Brain microvascular endothelial cell (primary cell): ENCODE measurements at regions not wholly inside any gene's neighbourhood (a gene's known extent, or its start where the extent isn't known, plus 50 kb on each side); places are given as distances from the start of the nearest gene placed in this dataset.
A peak's percentile ranks its signal among the peaks of the same experiment; 100 is the strongest.

Source experiments
- DNase-seq: peaks from one replicate; pipeline ENCODE4 v3.0.0-alpha.2; 2020
- H3K27ac ChIP-seq: fragments of 250-450 bp; sonication (Bioruptor Pico); 2 replicates; pipeline ENCODE4 v1.5.1; 2020; ENCODE audit warnings: mild to moderate bottlenecking, moderate library complexity
- H3K27me3 ChIP-seq: fragments of 250-450 bp; sonication (Bioruptor Pico); replicated peaks from 2 replicates; pipeline ENCODE4 v1.5.1; 2020; ENCODE audit warnings: mild to moderate bottlenecking
- H3K36me3 ChIP-seq: fragments of 250-450 bp; sonication (Bioruptor Pico); replicated peaks from 2 replicates; pipeline ENCODE4 v1.5.1; 2020; ENCODE audit warnings: mild to moderate bottlenecking
- H3K4me3 ChIP-seq: 2 replicates; pipeline ENCODE4 v1.5.1; 2011; ENCODE audit warnings: low read depth, mild to moderate bottlenecking, control low read depth, low read length, moderate library complexity
- in situ Hi-C: cut with HindIII; loops from 2 replicates; pipeline ENCODE4 v1.10.0; 2017; ENCODE audit warnings: low sequenced_read_pairs, low pct_ligation_motif_present
- TF ChIP-seq, protein P1 (sequence below): IDR thresholded peaks from 2 replicates; pipeline ENCODE4 v1.5.1; 2011; ENCODE audit warnings: low read depth, mild to moderate bottlenecking, moderate library complexity, low read length, control low read depth, inconsistent platforms; ENCODE audit errors: missing control alignments

- in situ Hi-C loops, result no loop called here
- H3K4me3 ChIP-seq, result no peak overlapping the region
- no peaks in the 10 kb centered on the region for H3K36me3 ChIP-seq
- TF ChIP-seq, protein P1, sequence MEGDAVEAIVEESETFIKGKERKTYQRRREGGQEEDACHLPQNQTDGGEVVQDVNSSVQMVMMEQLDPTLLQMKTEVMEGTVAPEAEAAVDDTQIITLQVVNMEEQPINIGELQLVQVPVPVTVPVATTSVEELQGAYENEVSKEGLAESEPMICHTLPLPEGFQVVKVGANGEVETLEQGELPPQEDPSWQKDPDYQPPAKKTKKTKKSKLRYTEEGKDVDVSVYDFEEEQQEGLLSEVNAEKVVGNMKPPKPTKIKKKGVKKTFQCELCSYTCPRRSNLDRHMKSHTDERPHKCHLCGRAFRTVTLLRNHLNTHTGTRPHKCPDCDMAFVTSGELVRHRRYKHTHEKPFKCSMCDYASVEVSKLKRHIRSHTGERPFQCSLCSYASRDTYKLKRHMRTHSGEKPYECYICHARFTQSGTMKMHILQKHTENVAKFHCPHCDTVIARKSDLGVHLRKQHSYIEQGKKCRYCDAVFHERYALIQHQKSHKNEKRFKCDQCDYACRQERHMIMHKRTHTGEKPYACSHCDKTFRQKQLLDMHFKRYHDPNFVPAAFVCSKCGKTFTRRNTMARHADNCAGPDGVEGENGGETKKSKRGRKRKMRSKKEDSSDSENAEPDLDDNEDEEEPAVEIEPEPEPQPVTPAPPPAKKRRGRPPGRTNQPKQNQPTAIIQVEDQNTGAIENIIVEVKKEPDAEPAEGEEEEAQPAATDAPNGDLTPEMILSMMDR, result no peak
- H3K27me3 ChIP-seq, result no peaks in the 10 kb centered on the region
- no peak overlapping the region for H3K27ac ChIP-seq
- no peak for DNase-seq
Observed at GRCh38 chr7:45401851-45402250, 172.3 kb upstream of the ADCY1 start.

GRCh38 chr7:45402480-45403218 lies 171.5 kb upstream of the ADCY1 start:
- TF ChIP-seq, protein P1, result no peak
- no peak overlapping the region for H3K4me3 ChIP-seq

DNA sequence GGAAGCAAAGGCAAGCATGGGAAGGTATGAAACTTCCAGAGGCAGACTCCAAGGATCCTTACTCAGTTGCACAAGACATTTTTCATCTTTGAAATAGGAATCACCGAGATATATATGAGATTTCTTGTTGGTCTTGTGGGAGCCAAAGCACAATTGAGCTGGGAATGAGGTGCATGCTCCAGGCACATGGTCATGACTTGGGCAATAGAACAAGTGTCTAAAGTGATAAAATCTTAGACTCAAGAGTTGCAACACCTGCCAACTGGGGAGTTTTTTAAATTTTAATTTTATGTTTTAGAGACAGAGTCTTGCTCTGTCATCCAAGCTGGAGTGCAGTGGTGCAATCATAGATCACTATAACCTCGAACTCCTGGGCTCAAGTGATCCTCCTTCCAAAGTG lies 169.5 kb upstream of the ADCY1 start:
- TF ChIP-seq, protein P1, result no peak
- no peak overlapping the region for H3K4me3 ChIP-seq
- H3K27ac ChIP-seq, result no peak overlapping the region
- no peaks in the 10 kb centered on the region for H3K27me3 ChIP-seq
- in situ Hi-C loops, result no loop called here
- DNase-seq, result no peak
- no peaks in the 10 kb centered on the region for H3K36me3 ChIP-seq

More at GRCh38 chr7:45402480-45403218, 171.5 kb upstream of the ADCY1 start:
- no peaks in the 10 kb centered on the region for H3K27me3 ChIP-seq
- in situ Hi-C loops, result no loop called here
- peak; percentile 51 for DNase-seq
- no peaks in the 10 kb centered on the region for H3K36me3 ChIP-seq
- H3K27ac ChIP-seq, result no peak overlapping the region

DNA sequence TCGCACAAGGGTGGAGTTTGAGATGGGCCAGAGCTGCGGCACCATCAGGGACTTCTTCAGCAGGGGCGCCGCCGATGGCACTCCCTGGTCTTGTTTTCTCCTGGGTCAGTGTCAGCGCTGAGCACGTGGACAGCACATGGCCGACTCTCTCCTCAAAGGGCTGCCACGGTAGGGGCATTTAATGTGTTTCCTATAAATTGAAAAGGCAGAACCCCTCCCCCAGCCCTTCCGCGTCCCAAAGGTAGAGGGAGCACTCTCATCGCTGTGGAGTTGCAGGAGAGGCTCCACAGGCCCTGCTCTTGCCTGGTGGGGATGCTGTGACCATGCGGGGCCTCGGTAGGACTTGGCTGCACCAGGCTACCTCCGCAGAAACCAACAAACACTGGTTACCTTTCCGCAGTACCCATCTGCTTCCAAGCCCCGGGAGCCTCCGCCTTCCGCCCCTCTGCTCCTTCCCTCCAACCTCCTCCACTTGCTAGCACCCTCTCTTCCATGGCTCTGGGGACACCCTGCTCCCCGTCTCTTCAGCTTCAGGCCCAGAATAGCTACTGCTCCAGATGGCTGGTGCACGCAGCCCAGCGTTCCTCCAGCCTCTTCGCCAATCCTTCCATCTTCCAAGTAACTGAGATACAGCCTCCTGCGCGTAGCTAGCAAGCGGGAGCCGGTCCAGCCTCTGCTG lies 166.3 kb upstream of the ADCY1 start:
- TF ChIP-seq, protein P1, result no peak
- Histone ChIP-seq H3K4me3 (no peak overlapping the region), H3K27me3 (no peaks in the 10 kb centered on the region), H3K36me3 (no peaks in the 10 kb centered on the region), H3K27ac (no peak overlapping the region)
- in situ Hi-C loops, result no loop called here
- DNase-seq, result no peak

GRCh38 chr7:45408409-45408737 lies 165.8 kb upstream of the ADCY1 start:
- TF ChIP-seq, protein P1, result no peak
- no peak for DNase-seq
- Histone ChIP-seq H3K27me3 (no peaks in the 10 kb centered on the region), H3K4me3 (no peak overlapping the region), H3K27ac (no peak overlapping the region), H3K36me3 (no peaks in the 10 kb centered on the region)
- in situ Hi-C loops, result no loop called here
